GM03348 (cell line): ENCODE measurements at regions not wholly inside any gene's neighbourhood (a gene's known extent, or its start where the extent isn't known, plus 50 kb on each side); places are given as distances from the start of the nearest gene placed in this dataset.
A peak's percentile ranks its signal among the peaks of the same experiment; 100 is the strongest.

ENCODE experiments used
- DNase-seq: peaks from one replicate; pipeline ENCODE4 v3.0.0; 2012; ENCODE audit warnings: low spot score

GRCh38 chr7:15855525-15856109 is 169.1 kb upstream of the MEOX2 start:
- no peak for DNase-seq

GRCh38 chr7:15854841-15855524 is 168.5 kb upstream of the MEOX2 start:
- DNase-seq, result no peak

- no peak for DNase-seq
Observed at GRCh38 chr7:15853832-15854470, 167.5 kb upstream of the MEOX2 start.

GRCh38 chr7:15851201-15851600 is 164.7 kb upstream of the MEOX2 start:
- no peak for DNase-seq

- no peak for DNase-seq
Observed at GRCh38 chr7:15848901-15849300, 162.4 kb upstream of the MEOX2 start.

- DNase-seq, result no peak
Observed at GRCh38 chr7:15848362-15848761, 161.9 kb upstream of the MEOX2 start.

GRCh38 chr7:15845868-15846267 is 159.4 kb upstream of the MEOX2 start:
- DNase-seq, result no peak

GRCh38 chr7:15845461-15845860 is 159.0 kb upstream of the MEOX2 start:
- no peak for DNase-seq

GRCh38 chr7:15839416-15840100 is 153.1 kb upstream of the MEOX2 start:
- DNase-seq, result peak; percentile 48

- DNase-seq, result no peak
Observed at GRCh38 chr7:15838265-15838664, 151.8 kb upstream of the MEOX2 start.

GRCh38 chr7:15837306-15837950 is 150.9 kb upstream of the MEOX2 start:
- no peak for DNase-seq

- no peak for DNase-seq
Observed at GRCh38 chr7:15836651-15837050, 150.2 kb upstream of the MEOX2 start.

- DNase-seq, result no peak
Observed at GRCh38 chr7:15836041-15836440, 149.6 kb upstream of the MEOX2 start.

GRCh38 chr7:15834446-15834845 is 148.0 kb upstream of the MEOX2 start:
- no peak for DNase-seq

- DNase-seq, result no peak
Observed at GRCh38 chr7:15832996-15833395, 146.5 kb upstream of the MEOX2 start.

- DNase-seq, result no peak
Observed at GRCh38 chr7:15831606-15832005, 145.1 kb upstream of the MEOX2 start.

- DNase-seq, result no peak
Observed at GRCh38 chr7:15829691-15830090, 143.2 kb upstream of the MEOX2 start.

- DNase-seq, result no peak
Observed at GRCh38 chr7:15828881-15829280, 142.4 kb upstream of the MEOX2 start.

GRCh38 chr7:15821484-15822427 is 135.3 kb upstream of the MEOX2 start:
- peak; percentile 37 for DNase-seq

GRCh38 chr7:15820319-15820718 is 133.8 kb upstream of the MEOX2 start:
- no peak for DNase-seq

- no peak for DNase-seq
Observed at GRCh38 chr7:15816835-15817426, 130.4 kb upstream of the MEOX2 start.
